Activated T-cell treated with anti-CD3 and anti-CD28 coated beads for 4 hours (primary cell): ENCODE measurements at regions not wholly inside any gene's neighbourhood (a gene's known extent, or its start where the extent isn't known, plus 50 kb on each side); places are given as distances from the start of the nearest gene placed in this dataset.
"Not testable (repeated sequence)": the region's sequence is repeated elsewhere in the genome, so short reads cannot be mapped to it uniquely, and the experiment has no call there.

Experiments
- DNase-seq: peaks from one replicate; pipeline ENCODE4 v3.0.0-alpha.2; 2020

- no peak for DNase-seq
These were observed 106.6 kb upstream of the BARHL2 start for GRCh38 chr1:90823686-90824085.

DNA sequence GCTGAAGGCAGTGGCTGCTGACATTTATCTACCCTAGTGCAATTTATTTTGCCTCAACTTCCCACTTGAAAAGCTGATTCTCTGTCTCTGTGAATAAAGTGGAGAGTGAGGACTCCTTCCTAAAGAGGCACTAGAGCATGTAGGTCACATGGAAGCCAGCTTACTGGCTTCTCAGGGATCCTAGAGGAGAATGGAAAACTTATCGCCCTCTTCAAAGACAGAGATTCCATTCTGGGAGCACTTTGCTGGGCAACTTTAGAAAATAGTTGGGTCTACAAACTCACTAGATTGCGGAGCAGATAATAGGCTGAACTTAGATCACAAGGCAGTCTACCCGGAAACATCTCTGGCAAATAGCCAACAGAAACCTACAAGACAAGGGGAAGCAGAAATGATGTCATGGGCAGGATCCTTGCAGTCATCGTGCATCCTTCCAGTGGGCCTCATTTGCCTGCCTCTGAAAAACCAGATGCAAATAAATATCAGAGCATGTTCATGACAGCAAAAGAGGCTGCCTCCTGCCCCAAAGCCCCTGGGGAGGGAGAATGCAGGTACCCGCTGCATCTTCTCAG, 104.8 kb upstream of the BARHL2 start:
- DNase-seq, result no peak

GRCh38 chr1:90821152-90821787, 104.2 kb upstream of the BARHL2 start:
- no peak for DNase-seq

DNA sequence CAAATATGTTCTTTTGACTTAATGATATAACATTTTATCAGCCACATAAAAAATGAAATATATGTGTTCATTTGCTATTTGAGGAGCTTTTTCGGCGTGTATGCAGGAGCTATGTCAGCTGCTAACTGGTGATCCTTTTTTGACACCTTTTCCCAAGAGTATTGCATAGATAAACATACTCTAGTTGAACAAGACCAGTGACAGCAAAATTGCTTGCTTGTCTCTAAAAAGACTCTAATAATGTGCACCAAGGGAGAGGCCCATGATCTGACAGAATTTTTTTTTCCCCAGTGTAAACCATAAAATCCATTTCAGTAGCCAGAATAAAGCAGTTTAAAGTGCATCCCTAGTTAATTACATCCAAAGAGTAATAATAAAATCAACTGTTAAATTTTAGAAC, 103.6 kb upstream of the BARHL2 start:
- no peak for DNase-seq

DNA sequence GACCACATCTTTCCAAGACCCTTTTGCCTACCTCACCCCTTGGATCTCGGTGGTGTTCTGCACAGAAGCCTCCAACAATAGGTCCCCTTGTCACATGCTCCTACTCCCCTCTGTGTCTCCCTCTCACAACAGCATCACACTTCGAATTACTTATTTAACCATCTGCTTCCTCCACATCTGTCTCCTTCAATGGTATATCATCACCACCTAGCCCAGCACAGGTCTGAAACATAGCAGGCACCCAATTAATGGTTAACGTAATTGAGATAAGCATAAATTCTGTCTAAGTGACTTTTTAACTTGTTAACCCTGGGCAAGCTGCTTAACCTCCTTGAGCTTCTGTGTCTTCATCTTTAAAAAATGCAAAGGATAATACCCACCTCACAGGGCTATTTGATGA, 100.3 kb upstream of the BARHL2 start:
- no peak for DNase-seq

DNA sequence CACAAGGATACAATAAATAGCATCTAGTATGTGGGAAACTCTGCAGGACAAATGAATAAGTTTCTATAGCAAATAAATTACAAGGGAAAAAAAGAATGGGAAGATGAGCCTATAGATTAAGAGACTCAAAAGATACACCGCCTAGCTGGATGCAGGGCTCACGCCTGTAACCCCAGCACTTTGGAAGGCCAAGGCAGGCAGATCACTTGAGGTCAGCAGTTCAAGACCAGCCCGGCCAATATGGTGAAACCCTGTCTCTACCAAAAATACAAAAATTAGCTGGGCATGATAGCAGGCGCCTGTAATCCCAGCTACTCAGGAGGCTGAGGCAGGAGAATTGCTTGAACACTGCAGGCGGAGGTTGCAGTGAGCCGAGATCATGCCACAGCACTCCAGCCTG, 95.1 kb upstream of the BARHL2 start:
- not testable (repeated sequence) for DNase-seq

DNA sequence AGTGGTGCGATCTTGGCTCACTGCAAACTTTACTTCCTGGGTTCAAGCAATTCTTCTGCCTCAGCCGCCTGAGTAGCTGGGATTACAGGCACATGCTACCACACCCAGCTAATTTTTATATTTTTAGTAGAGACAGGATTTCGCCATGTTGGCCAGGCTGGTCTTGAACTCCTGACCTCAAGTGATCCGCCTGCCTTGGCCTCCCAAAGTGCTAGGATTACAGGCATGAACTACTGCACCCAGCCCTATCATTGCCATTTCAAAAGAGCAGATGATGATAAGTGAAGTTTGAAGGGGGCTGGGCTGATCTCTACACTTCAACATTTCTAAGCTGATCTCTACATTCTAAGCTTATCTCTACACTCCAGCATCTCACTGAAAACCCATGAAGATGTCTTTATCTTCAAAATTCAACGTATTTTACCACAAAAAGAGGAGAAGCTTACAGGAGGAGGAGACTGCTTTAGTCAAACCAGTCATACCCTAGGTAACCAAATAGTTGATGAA, 94.4 kb upstream of the BARHL2 start:
- DNase-seq, result not testable (repeated sequence)

DNA sequence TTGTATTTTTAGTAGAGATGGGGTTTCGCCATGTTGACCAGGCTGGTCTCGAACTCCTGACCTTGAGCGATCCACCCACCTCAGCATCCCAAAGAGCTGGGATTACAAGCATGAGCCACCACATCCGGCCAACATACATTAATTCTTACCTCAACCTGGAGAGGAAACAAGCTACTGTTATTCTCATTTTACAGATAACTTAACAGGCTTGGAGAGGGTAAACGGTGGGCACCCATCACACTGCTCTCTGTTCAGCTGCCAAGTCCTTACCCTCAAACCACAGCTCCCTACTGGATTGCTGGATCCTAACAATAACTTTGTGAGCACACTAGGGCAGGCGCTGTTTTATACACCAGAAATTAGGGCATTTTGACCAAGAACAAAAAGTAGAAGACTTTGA, 93.6 kb upstream of the BARHL2 start:
- no peak for DNase-seq

DNA sequence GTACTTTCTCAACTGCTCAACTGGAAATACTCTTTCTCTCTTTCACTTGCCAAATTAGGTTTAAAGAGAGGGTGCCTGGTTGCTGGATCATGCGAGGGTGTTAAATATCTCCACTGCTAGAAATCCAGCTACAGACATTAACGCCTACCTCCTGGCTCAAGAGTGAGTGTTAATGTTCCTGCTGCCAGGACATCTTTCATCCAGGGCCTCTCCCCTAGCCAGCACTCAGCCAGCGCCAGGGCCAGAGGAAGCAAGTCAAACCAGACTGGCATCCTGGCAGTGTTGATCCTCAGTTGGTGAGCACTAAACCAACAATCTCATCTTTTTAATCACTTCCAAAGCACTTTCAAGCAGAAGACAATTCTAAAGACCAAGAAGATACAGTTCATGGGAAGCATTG, 92.9 kb upstream of the BARHL2 start:
- no peak for DNase-seq

GRCh38 chr1:90809093-90809492, 92.0 kb upstream of the BARHL2 start:
- no peak for DNase-seq

GRCh38 chr1:90807329-90807728, 90.2 kb upstream of the BARHL2 start:
- no peak for DNase-seq

DNA sequence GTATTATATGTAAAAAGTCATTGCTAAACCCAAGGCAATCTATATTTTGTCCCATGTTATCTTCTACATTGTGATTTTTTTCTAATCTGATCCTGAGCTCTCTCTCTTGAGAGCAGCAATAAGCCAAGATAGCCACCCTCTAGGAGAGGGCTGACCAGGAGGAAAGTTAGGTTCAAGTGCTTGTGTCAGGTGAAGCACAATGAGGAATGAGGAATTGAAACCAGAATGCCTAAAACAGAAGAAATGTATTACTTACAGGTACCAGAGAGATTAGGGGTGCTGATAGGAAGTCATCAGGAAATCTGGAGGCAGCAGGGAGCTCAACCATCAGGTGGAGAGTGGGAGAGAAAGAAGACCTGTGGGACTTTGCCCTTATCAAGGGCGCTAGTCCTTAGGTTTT, 85.5 kb upstream of the BARHL2 start:
- no peak for DNase-seq

GRCh38 chr1:90800012-90800717, 83.1 kb upstream of the BARHL2 start:
- DNase-seq, result no peak

- no peak for DNase-seq
These were observed 82.2 kb upstream of the BARHL2 start for GRCh38 chr1:90799326-90799725.

DNA sequence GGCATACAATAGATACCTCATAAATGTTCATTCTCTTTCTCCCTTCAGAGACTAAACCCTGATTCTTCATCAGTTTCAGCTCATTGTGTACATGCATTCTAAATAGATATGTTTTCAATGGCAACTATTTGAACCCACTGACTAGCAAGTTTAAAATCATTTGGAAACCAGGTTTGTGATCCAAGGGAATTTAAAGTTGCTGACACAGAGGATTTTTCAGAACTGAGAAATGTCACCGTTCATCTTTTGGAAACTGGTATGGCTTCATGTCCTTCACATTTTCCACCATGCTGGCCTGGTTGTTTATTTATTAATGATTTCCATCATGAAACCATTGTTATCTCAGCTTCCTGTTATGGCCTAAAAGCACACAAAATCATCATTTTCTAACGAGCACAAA, 81.8 kb upstream of the BARHL2 start:
- DNase-seq, result no peak

GRCh38 chr1:90798344-90798743, 81.2 kb upstream of the BARHL2 start:
- DNase-seq, result no peak

- DNase-seq, result no peak
These were observed 78.3 kb upstream of the BARHL2 start for GRCh38 chr1:90795431-90795830.

DNA sequence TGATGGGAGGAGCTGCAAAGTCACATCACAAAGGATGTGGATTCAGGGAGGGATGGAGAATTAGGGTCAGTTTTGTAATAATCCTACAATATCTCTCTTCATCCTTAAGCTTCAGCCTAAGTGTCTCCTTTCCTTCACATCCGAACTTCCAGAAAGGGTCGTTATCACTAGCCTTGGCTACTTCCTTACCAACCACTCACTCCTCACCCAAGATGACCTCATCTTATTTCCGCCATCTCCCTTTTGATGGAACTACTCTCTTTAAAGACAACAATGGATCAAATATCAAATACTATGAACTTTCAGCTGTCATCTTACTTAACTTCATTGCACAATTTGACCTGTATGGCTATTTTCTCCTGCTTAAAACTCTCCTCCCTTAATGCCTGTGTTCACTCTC, 69.6 kb upstream of the BARHL2 start:
- no peak for DNase-seq

DNA sequence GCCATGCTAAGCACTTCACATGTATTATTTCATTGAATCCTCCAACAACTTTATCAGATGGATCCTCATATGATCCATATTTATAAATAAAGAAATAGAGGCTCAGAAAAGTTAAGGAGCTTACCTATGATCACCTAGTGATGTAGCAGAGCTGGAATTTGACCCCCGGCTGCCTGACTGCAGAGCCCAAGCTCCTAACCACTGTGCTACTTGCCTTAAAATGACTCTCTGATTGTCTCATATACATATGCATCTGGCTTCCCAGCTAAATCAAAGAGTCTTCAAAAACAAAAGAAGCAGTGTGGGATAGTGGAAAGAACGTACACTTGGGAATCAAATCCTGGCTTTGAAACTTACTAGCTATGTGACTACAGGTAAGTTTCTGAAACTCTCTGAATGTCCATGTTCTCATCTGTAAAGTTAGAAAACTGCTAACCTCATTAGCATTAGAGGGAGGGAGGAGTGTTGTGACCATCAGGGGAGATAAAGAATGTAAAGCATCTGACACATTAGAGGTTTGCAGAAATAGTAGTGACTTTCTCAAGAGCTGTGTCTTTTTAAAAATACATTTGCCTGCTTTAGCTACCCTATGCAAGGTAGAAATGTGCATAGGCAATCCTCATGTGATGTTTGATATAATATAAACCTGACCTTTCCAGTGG, 67.2 kb upstream of the BARHL2 start:
- DNase-seq, result no peak

GRCh38 chr1:90783181-90783580, 66.1 kb upstream of the BARHL2 start:
- no peak for DNase-seq

GRCh38 chr1:90782046-90782445, 64.9 kb upstream of the BARHL2 start:
- DNase-seq, result no peak

DNA sequence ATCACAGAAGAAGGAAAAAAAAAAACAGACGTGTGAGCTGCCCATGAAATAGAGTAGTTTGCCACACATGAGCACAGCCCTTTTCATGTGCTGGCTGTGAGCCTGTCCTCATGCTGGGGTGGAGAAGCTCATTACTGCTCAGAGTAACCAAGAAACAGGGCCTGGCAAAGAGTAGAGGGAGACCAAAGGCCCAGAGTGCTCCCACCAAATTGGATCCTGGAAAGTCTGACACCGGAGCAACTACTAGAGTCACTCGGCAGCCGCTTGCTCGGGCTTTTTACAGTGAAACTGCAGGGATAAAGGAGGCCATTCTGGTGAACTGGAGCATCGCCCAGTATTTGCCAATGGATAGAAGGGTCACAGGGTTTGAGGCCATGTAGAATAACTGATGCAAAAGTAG, 64.4 kb upstream of the BARHL2 start:
- DNase-seq, result no peak

DNA sequence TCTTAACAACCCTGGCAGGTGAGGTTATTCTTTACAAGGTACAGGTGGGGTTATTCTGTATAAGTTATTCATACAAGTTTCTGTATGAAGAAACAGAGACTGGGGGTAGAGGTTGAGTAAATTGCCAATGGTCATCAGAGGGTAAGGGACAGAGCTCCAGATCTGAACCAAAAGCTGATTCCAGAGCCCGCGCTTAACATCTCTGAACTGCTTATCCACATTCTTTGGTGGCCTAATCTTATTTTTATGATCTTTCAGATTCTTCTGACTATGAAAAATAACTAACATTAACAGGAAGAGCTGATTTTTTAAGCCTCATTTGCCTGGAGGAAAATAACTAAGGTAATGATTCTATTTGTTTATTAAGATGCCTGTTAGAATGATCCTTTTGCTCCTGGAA, 63.9 kb upstream of the BARHL2 start:
- no peak for DNase-seq

GRCh38 chr1:90779573-90779972, 62.5 kb upstream of the BARHL2 start:
- no peak for DNase-seq
